HG03575 (cell line): ENCODE measurements at regions not wholly inside any gene's neighbourhood (a gene's known extent, or its start where the extent isn't known, plus 50 kb on each side); places are given as distances from the start of the nearest gene placed in this dataset.
"Not testable (repeated sequence)": the region's sequence is repeated elsewhere in the genome, so short reads cannot be mapped to it uniquely, and the experiment has no call there.

ENCODE experiments used
- ATAC-seq: cut with Tn5 transposase; IDR thresholded peaks from one replicate; pipeline ENCODE4 v1.9.1; 2021; ENCODE audit not compliant: unreplicated experiment, insufficient number of reproducible peaks, low FRiP score; ENCODE audit errors: extremely low read depth

DNA sequence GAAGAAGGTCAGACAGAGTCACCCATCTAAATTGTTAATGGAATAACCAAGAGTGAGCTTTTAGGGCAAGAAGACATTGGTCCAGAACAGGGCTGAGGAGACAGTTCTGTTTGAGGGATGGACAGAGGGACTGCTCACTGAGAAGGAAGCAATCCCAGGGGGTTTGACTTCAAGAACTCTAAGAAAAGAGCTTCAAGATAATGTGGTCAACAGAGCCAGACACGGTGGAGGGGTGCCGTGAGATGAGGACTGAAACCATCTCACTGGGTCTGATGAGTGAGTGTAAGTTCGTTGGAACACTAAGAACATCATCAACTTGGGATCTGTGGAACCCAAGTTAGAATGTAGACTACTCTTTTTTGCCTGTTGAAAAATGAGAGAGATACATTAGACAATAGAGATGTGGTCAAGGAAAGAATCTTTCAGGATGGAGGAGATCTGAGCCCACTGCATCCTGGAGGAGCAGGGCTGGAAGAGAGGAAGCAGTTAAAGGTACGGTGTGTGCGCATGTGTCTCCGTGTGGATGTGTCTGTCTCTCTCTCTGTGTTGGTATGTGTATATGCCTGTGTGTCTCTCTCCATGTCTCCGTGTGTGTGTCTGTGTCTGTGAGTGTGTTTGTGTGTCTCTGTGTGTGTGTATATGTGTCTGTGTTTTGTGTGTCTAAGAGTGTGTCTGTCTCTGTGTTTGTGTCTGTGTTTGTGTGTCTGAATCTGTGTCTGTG lies 172.1 kb downstream of the MYCN start:
- no peak for ATAC-seq

DNA sequence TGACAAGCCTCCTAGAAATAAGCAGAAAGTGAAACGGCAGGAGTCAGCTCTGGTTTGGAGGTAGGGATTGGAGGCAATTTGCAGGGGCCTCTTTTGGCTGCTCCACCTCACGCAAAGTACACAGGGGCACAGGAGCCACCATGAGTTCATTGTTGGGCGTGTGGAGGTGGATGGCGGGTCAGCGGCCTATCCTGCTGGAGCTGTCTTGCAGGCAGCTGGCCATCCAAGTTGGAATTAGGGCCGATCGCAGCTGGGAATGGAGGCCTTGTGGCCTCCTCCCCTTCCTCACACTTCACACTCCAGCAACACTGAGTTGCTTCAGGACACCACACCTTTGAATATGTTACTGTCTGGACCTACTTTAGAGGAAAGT lies 171.5 kb downstream of the MYCN start:
- ATAC-seq = no peak

DNA sequence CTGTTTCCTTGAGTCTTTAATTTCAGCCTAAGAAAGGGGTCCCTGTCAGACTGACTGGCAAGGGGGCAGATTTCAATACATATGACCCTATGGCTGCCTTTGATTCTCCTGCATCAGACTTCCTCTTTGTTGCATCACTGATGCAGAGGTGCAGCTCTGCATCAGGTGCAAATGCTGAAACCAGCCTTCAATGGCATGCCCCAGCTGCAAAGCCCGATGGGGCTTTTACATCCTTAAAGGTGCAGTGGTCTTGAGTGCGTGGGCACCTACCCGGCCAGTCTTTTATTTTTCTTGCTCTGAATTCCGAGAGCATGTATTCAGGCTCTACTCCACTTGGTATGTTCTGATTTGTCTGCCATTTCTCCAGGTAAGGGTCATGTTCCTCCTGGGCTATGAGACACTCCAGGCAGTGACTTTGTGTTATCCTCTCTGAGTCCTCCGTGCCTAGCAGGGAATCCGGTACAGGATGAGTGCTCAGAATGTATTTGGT lies 169.5 kb downstream of the MYCN start:
- no peak for ATAC-seq

DNA sequence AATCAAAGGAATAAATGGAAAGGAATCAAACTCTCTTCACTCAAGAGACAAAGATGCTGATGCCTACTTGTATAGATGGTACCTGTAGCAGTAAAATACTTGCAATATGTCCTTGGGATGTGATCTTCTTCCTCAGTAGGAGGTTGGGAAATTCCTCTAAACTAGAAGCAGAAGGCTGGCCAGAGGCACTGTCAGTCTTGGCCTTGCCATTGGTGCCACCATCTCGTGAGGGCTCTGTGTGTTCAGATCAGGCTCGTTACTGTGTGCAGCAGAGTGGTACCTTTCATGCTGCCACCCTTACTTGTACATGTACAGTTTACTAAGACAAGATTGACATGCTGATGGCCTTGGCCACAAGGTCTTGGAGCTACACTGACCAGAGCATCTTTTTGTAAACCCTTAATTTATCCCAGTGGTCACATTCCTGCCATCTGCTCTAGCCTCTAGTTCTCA lies 169.0 kb downstream of the MYCN start:
- ATAC-seq = no peak

DNA sequence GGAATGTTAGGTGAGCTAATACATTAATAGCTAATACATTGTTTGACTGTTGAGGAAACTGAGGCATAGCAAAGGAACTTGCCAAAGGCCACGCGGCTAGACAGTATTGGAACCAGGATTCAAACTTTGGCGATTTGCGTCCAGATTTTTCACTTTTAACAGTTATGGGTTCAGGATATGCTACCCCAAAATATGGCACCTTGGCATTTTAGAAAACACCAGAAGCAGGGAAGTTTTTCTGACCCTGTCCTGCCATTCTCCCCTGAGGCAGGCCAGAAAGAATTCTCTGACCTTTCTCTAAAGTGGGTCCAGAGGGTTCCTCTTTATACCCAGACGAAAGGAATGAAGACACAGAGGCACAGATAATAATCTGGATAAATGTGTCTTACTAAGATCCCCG lies 166.9 kb downstream of the MYCN start:
- no peak for ATAC-seq

DNA sequence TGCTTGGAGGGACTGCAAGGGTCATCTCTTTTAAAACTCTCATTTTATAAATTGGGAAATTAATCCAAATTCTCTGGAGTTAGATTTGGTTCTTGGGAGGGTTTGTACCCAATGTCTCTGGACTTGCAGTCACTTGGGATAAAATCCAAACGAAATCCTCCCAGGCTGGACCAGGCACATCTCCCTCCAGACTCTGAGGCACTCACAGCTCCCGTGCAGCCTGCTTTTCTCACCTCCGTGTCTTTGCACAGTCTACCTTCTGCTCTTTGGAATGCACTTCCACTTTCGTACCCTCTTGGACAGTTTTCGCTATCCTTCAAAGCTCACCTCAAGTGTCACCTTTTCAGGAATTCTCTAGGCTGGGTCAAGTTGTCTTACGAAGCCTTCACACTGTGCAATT lies 166.3 kb downstream of the MYCN start:
- ATAC-seq = no peak

DNA sequence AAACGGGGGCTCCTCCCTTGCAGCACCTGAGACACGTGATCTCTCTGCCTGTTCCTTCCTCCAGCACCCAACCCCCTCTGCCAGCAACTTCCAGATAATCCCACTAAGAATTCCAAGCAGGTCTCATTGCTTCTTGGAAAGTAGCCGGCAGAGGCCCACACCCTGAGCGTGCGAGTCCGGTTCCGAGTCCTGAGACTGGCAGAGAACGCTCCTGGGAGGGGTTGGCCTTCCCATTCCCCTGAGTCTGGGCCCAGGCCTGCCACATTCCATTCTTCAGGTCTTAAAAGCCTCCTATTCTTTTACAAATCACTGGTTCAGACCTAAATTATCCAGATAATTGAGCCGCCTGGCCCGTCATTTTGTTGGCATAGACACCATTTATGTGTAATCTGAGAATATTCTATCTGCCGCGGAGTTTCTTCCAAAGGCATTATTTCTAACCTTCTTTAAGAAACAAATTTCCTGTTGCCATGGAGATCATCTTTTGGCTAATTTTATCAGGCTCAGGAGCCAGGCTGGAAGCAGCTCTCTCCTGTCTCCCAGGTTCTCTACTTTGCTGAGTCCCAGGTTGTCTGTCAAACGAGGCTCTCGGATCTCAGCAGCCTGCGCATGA lies 165.4 kb downstream of the MYCN start:
- no peak for ATAC-seq

DNA sequence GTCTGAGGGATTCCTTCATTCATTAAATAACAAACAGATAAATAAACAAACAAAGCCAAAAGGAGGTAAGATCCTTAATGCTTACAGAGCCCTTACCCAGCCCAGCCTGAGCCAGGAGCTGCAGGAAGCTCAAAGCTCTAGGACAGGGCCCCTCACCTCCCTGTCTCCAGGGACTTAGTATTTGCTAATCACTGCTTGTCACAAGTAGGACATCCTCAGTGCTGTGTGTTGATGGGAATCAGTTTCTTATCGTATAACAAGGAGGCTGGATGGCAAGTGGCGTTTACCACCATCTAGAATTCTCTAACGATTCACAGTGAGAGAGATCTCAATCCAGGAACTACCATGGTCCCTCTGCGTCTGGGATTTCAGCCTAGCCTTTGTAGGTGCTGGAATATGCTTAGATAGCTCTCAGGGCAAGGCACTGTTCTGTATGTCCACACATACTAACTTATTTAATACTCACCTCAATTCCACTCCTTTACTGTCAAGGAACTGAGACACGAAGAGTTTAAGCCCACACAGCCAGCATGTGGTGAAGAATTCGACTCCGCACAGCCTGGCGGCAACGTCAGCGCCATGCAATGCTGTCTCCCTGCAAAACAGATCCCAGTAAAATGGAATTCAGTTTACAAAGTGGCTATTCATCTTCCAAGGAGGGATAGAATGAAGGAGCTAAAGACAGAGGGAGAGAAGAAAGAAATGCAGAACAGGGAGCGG lies 164.8 kb downstream of the MYCN start:
- ATAC-seq = no peak

DNA sequence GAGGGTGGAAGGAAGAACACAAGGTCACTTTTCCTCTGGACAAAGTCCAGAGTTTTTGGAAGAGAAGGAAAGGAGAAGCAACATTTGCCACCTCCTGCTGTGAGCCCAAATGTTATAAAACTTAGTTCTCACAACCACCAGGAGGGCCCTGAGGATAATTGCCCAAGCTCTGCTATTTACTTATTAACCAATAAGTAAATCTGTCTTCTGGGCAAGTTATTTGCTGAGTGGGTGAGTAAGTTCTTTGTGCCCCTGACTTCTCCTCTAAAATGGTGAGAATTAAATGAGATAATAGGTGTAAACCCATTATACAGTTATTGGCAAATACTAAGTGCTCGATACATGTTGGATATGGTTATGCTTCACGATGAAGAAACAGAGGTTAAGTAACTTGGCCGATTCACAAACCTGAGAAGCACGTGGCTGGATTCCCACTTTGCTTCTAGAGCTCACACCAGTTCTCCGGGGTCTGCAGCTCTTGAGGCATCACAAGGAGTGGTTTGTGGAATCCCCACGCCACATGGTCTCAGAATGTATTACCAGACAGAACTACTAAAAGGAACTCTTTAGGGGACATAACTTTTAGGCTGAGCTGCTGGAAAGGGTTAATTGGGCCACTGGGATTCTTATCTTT lies 164.1 kb downstream of the MYCN start:
- ATAC-seq = no peak

DNA sequence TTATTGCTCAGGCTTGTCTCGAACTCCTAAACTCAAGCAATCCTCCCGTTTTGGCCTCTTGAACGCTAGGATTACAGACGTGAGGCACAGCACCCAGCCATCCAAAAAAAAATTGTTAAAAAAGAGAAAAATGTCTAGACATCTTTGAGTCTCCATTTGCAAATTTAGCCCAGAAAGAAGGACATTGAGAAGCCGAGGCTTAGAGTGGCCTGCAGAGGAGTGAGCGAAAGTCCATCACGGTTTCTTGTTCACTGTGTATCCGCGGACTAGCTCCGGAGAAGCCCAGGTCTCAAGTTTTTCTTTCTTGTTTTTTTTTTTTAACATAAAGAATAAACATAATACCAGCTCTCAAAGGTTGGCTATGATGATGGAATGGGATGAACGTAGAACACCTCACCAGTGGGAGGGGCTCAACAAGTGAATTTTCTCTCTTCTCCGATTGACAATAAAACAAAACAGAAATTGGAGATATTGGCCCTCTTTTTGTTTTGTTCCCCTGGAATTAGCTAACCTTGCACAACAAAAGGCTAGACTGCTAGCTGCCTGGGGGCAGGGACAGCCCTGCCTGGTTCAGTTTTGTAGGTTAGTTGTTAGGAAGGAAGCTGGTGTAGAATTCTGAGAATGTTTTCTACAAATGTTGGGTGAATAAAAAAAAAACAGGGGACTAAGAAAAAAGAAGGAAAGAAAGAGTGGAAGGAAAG lies 163.4 kb downstream of the MYCN start:
- ATAC-seq = no peak

DNA sequence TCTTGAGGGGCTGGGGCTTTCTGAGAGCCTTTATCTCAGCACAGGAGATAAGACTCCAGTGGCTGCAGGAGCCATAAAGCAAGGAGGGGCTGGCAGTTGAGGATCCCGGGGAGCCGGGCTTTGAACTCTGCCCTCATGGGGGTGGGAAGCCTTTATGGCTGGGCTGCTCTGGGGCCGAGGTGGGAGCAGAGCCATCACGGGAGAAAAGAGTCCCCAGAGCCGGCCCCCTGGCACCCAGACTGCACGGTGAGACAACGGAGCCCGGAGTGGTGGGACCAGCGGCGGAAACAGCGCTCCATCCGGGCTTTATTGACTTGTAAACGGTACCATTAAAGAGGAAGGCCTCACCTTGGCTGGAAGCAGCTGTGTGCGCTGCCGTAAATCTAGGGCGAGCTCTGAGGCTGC lies 162.6 kb downstream of the MYCN start:
- no peak for ATAC-seq

DNA sequence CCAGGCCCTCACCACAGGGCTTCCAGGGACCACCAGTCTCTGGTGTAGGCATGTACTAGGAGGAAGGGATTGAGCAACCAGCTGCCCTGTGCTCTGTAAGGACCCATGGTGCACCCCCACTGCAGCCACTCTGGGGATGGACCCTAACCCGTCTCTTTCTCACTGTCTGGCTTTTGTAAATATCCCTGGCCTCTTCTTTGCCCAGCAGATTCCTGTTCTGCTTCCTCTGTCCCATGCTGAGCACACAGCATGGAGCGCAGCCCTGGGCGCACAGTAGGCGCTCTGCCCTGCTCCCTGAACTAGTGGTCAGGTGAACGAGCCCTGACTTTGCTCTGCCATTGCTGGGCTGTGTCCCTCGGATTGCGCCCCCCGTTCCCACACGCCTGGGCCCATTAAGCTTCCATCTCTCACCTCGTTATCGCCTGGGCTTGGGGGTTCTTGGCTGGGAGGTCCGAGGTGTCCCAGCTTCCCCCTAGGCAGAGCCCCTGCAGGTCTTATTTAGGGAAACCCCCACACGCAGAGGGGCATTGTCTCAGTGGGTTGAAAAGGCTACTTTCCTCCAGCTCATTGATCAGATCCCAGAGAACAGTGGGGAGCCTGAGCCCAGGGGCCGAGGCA lies 162.1 kb downstream of the MYCN start:
- no peak for ATAC-seq

DNA sequence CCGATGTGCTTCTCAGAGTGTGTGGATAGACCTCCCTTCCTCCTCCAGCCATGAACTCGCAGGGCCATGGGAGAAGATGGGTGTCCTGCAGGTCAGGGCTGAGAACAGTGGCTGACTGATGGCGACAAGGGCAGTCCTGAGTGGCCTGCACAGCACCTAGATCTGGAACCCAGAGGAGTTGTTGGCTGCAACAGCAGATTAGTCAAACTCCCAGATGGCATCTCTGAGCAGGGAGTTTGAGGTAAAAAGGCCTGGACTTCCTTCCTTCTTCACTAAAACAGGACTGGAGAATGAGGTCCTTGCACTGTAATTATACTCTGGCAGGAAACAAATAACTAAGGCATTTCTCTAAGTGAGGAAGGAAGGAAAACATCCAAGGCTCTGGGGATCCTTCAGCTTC lies 160.8 kb downstream of the MYCN start:
- no peak for ATAC-seq

DNA sequence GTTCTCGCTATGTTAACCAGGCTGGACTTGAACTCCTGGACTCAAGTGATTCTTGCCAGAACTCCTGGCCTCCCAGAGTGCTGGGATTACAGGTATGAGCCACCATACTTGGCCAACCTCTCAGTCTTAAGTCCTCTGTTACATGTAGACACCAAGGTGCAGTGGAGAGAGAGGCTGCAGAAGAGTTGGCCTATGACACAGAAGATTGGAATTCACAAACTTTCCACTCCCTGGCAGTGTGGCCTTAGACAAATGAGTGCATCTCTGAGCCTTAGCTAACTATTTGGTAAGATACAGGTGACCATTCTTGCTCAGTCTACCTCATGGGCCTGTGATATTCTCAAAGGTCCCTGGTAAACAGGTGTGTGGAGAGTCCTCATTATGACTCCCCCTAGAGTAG lies 159.7 kb downstream of the MYCN start:
- ATAC-seq = no peak

DNA sequence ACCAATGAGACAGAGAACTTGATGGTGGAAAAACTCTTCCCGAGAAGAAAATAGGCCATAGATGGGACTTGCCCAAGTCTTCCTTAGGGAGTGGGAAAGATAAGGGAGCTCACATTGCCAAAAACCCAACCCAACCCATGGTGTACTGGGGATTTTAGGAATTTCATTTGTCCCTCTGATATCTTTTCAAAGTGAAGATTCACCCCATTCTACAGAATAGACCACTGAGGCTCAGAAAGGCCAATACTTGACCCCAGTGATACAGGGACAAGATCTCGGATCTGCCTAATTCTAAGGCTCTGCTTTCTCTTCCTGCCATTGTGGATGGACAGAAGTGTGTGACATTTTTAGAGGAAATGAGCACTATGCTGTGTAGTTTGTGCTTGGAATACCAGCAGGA lies 159.0 kb downstream of the MYCN start:
- ATAC-seq = no peak

DNA sequence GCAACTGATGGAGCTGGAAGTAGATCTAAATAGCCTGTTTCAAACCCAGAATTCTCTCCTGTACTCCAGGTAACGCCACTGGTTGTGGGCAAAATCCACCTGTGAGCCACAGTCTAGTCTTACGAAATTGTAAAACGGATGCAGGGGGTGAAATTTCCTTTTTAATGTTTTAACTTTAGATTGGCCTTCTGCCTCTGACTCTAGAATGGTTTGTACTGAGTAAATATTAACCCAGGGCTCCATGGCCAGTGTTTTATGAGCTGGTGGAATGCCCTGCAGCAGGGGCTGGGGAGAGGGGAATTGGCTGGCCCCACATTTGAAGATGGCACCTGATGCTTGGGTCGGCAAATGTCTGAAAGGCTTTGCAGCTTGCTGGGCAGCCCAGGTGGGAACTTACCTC lies 156.6 kb downstream of the MYCN start:
- no peak for ATAC-seq

DNA sequence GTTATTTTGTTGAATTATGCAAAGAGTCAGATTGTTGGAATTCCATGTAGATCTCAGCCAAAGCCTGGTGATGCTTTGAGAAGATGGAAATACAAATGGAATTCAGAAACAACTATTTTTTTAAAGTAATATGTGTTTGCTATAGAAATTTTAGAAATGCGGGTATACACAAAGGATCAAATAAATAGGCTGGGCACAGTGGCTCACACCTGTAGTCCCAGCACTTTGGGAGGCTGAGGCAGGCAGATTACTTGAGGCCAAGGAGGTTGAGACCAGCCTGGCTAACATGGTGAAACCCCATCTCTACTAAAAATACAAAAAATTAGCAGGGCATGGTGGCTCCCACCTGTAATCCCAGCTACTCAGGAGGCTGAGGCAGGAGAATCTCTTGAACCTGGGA lies 155.1 kb downstream of the MYCN start:
- ATAC-seq = not testable (repeated sequence)

DNA sequence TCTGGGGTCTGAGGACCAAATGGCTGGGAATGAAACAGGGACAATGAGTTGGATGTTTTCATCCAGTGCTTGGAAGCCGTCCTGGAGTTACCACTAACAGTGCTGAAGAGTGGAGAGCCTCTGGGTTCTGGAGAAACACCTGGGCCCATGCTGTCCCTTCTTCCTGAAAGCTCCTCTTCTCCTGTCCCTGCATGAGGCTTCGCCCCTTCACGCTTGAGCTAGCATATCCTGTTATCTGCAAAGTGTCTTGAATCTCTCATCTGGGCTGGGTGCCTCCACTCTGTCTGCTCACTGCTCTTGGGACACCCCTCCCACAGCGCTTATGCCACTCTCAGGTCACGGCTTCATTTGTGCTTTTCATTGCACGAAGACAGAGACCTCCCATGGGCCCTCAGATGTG lies 154.5 kb downstream of the MYCN start:
- ATAC-seq = no peak
